ENCODE measurements at regions not wholly inside any gene's neighbourhood (a gene's known extent, or its start where the extent isn't known, plus 50 kb on each side); places are given as distances from the start of the nearest gene placed in this dataset.

DNA sequence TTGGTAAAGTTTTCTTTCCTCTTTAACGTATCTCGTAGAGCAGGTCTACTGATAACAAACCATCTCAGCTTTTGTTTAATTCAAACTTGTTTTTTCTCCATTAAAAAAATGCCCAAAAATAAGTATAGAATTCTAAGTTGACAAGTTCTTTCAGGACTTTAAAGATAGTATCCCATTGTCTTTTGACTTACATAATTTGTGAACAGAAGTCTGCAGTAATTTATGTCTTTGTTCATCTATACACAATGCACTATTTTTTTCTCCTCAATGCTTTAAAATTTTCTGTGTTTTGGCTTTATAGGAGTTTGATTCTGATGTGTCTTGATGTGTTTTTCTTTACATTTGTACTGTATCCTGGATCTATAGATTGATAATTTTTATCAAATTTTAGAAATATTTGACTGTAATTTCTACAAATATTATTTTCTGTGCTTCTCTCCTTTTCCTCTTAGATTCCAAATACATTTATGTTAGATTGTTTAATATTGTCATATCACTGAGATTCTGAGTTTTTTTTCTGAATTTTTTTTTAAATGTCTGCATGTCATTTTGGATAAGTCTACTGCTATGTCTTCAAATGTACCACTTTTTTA lies 143.3 kb downstream of the FTCDNL1 start:
- DNase-seq (ENCODE audit: low read depth in 4 of 6, low spot score in 6 of 6), result no peak
- Histone ChIP-seq H3K4me1 (ENCODE audit: control insufficient read depth, insufficient read depth, low read length) (no peaks in the 10 kb centered on the region), H3K27me3 (ENCODE audit: control insufficient read depth, insufficient read depth, low read length) (no peaks in the 10 kb centered on the region), H3K27ac (ENCODE audit: low read depth, low read length) (no peak overlapping the region), H3K4me3 (ENCODE audit: low read depth, low read length) (no peak overlapping the region), H3K9me3 (ENCODE audit: control insufficient read depth, insufficient read depth, low read length) (no peaks in the 10 kb centered on the region), H3K36me3 (ENCODE audit: control insufficient read depth, insufficient read depth, low read length) (no peaks in the 10 kb centered on the region)
- WGBS (ENCODE audit: insufficient coverage), result no CpG with 5 or more reads among the region's 2 CpGs

DNA sequence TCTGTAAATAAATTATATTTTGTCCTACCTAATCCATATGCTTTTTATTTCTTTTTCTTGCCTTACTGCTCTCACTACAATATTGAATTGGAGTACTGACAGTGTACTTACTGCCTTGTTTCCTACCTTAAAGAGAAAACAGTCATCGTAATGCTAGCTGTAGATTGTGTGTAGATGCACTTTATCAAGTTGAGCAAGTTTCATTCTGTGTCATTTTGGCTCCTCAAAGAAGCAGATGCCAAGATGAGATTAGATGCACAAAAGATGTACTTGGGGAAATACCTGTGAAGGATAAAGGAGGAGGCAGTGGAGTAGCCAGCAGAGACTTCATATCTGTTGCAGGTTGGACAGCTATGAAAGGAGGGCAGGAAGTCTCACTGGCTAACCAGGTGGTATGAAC lies 145.5 kb downstream of the FTCDNL1 start:
- DNase-seq (ENCODE audit: low read depth in 4 of 6, low spot score in 6 of 6), result no peak
- no peaks in the 10 kb centered on the region for H3K9me3 ChIP-seq (ENCODE audit: control insufficient read depth, insufficient read depth, low read length)
- no peaks in the 10 kb centered on the region for H3K36me3 ChIP-seq (ENCODE audit: control insufficient read depth, insufficient read depth, low read length)
- no peak overlapping the region for H3K27ac ChIP-seq (ENCODE audit: low read depth, low read length)
- H3K4me3 ChIP-seq (ENCODE audit: low read depth, low read length), result no peak overlapping the region
- H3K4me1 ChIP-seq (ENCODE audit: control insufficient read depth, insufficient read depth, low read length), result no peaks in the 10 kb centered on the region
- 100% methylated on average over 1 of the region's 1 CpG for WGBS (ENCODE audit: insufficient coverage)
- no peaks in the 10 kb centered on the region for H3K27me3 ChIP-seq (ENCODE audit: control insufficient read depth, insufficient read depth, low read length)

DNA sequence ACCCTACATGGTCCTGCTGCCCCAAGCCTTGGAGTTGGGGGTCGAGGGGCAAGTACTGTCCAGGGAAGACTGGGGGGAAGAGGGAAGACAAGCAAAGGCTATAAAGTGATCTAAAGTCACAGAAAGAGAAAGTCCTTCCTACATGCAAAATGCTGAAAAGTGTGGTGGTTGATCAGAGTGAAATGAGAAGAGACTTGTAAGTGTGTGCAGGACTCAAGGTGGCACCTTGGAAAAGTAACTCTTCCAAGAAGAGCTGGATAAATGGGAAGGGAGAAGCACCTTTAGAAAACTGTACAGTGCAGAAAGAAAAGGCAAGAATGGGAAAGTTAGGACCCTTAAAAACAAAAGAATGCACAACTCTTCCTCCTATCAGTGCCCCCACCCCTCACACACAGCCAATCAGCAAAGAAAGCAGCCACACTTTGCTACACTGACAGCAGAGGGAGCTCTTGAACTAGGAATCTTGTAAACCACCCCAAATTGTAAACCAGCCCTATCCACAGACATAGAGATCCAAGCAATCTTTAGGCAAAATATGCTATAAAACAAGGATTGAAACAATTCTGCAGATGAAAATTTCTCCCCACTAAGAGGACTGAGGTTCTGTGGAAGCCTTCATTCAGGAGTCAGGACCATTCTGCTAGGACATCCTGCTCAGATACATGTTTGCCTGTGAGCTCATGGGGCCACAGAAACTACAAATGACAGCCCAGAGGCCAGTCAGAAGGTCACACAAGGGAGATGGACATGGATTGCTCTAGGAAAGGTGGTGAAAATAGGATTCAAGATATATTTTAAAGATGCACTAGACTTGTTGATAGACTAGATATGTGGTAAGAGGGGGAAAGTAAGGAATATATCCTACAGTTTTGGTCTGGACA lies 146.4 kb downstream of the FTCDNL1 start:
- no peak overlapping the region for H3K27ac ChIP-seq (ENCODE audit: low read depth, low read length)
- peak in 2 of 6 donors; percentile 24 to 51 for DNase-seq (ENCODE audit: low read depth in 4 of 6, low spot score in 6 of 6)
- no peaks in the 10 kb centered on the region for H3K27me3 ChIP-seq (ENCODE audit: control insufficient read depth, insufficient read depth, low read length)
- no peaks in the 10 kb centered on the region for H3K36me3 ChIP-seq (ENCODE audit: control insufficient read depth, insufficient read depth, low read length)
- no peaks in the 10 kb centered on the region for H3K9me3 ChIP-seq (ENCODE audit: control insufficient read depth, insufficient read depth, low read length)
- WGBS (ENCODE audit: insufficient coverage), result no CpG with 5 or more reads among the region's 1 CpG
- no peak overlapping the region for H3K4me3 ChIP-seq (ENCODE audit: low read depth, low read length)
- H3K4me1 ChIP-seq (ENCODE audit: control insufficient read depth, insufficient read depth, low read length), result no peaks in the 10 kb centered on the region

DNA sequence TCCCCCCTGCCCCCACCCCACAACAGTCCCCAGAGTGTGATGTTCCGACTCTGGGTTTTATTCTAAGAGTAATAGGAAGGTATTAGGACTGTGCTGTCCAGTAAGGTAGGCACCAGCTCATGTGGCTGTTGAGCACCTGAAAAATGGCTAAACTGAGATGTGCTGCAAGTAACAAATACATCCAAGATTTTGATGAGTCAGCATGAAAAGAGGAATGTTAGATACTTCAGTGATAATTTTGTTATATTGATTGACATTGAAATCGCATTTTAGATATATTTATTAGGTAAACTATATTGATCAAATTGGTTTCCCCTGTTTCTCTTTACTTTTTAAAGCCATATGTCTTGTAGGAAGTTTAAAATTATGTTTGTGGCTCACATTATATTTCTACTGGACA lies 147.8 kb downstream of the FTCDNL1 start:
- no peaks in the 10 kb centered on the region for H3K4me1 ChIP-seq (ENCODE audit: control insufficient read depth, insufficient read depth, low read length)
- no peak for DNase-seq (ENCODE audit: low read depth in 4 of 6, low spot score in 6 of 6)
- no peaks in the 10 kb centered on the region for H3K9me3 ChIP-seq (ENCODE audit: control insufficient read depth, insufficient read depth, low read length)
- no peaks in the 10 kb centered on the region for H3K36me3 ChIP-seq (ENCODE audit: control insufficient read depth, insufficient read depth, low read length)
- no peak overlapping the region for H3K4me3 ChIP-seq (ENCODE audit: low read depth, low read length)
- H3K27ac ChIP-seq (ENCODE audit: low read depth, low read length), result no peak overlapping the region
- H3K27me3 ChIP-seq (ENCODE audit: control insufficient read depth, insufficient read depth, low read length), result no peaks in the 10 kb centered on the region
- WGBS (ENCODE audit: insufficient coverage), result no CpG with 5 or more reads among the region's 2 CpGs

DNA sequence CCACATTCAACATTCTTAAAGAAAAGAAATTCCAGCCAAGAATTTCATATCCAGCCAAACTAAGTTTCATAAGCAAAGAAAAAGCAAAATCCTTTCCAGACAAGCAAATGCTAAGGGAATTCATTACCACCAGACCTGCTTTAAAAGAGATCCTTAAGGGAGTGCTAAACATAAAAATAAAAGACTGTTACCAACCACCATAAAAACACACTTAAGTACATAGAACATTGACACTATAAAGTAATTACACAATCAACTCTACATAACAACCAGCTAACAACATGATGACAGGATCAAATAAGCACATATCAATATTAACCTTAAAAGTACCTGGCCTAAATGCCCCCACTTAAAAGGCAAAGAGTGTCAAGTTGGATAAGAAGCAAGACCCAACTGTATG lies 153.5 kb downstream of the FTCDNL1 start:
- H3K27ac ChIP-seq (ENCODE audit: low read depth, low read length), result no peak overlapping the region
- H3K9me3 ChIP-seq (ENCODE audit: control insufficient read depth, insufficient read depth, low read length), result no peaks in the 10 kb centered on the region
- H3K4me3 ChIP-seq (ENCODE audit: low read depth, low read length), result no peak overlapping the region

DNA sequence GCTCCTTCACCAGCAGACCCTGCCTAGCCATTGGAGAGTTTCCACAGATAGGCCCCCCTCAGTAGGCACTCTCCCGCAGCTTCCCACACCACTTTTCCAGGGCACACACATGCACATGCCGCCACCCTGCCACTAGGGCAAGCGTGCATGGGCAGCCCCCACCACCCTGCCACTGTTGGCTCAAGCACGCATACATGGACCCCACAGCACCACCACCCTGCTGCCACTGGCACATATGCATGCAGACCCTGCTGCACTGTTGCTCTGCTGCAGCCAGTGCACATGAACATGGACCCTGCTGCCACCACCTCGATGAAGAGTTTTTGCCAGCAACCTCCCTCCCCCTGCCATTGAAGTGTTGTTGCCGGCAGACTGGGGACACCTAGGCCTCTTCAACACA lies 154.9 kb downstream of the FTCDNL1 start:
- 89% methylated on average over 6 of the region's 6 CpGs for WGBS (ENCODE audit: insufficient coverage)
- Histone ChIP-seq H3K4me1 (ENCODE audit: control insufficient read depth, insufficient read depth, low read length) (no peaks in the 10 kb centered on the region), H3K4me3 (ENCODE audit: low read depth, low read length) (no peak overlapping the region), H3K9me3 (ENCODE audit: control insufficient read depth, insufficient read depth, low read length) (no peaks in the 10 kb centered on the region), H3K27me3 (ENCODE audit: control insufficient read depth, insufficient read depth, low read length) (no peaks in the 10 kb centered on the region), H3K36me3 (ENCODE audit: control insufficient read depth, insufficient read depth, low read length) (no peaks in the 10 kb centered on the region), H3K27ac (ENCODE audit: low read depth, low read length) (no peak overlapping the region)
- DNase-seq (ENCODE audit: low read depth in 4 of 6, low spot score in 6 of 6), result no peak

More for the DNA sequence above, 153.5 kb downstream of the FTCDNL1 start:
- DNase-seq (ENCODE audit: low read depth in 4 of 6, low spot score in 6 of 6), result no peak
- Histone ChIP-seq H3K4me1 (ENCODE audit: control insufficient read depth, insufficient read depth, low read length) (no peaks in the 10 kb centered on the region), H3K36me3 (ENCODE audit: control insufficient read depth, insufficient read depth, low read length) (no peaks in the 10 kb centered on the region), H3K27me3 (ENCODE audit: control insufficient read depth, insufficient read depth, low read length) (no peaks in the 10 kb centered on the region)

DNA sequence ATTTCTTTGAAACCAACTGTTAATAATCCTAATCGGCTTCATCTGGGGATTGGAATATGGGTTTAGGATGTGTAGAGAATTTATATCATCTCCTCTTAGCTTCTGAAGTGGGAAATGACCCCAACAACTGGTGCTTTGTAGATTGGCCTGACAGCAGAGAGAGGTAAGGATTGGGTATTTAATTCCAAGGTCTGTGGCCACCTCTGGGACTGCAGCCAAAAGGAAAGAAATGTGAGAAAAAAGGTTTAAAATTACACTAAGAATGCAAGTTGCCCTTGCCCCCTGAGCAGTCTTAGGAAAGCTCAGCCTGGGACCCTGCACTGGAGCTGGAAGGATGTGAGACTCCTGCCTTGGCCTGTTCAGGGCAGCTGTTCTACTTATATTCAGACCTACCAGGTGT lies 157.1 kb downstream of the FTCDNL1 start:
- H3K9me3 ChIP-seq (ENCODE audit: control insufficient read depth, insufficient read depth, low read length), result no peaks in the 10 kb centered on the region
- no peaks in the 10 kb centered on the region for H3K4me1 ChIP-seq (ENCODE audit: control insufficient read depth, insufficient read depth, low read length)
- H3K36me3 ChIP-seq (ENCODE audit: control insufficient read depth, insufficient read depth, low read length), result no peaks in the 10 kb centered on the region
- DNase-seq (ENCODE audit: low read depth in 4 of 6, low spot score in 6 of 6), result no peak
- H3K4me3 ChIP-seq (ENCODE audit: low read depth, low read length), result no peak overlapping the region
- no CpG with 5 or more reads among the region's 1 CpG for WGBS (ENCODE audit: insufficient coverage)
- H3K27ac ChIP-seq (ENCODE audit: low read depth, low read length), result no peak overlapping the region
- H3K27me3 ChIP-seq (ENCODE audit: control insufficient read depth, insufficient read depth, low read length), result no peaks in the 10 kb centered on the region

DNA sequence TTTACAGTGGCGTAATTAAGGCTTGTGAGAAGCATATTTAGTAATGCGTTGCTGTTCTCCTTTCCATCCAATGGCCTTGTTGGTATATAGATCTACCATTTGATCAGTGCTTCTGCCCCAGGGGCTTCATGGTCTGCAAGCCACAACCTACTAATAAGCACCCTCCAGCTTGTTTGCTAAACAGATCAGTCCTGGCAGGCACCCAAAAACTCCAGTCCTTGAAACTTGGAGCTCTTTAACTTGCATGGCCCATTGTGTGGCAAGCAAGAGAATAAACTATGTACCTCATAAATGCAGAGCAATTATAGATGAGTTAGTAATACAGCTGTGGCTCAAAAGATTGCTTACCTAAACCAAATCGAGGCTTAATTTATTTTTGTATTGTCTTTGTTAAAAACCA lies 158.5 kb downstream of the FTCDNL1 start:
- no peak overlapping the region for H3K27ac ChIP-seq (ENCODE audit: low read depth, low read length)
- WGBS (ENCODE audit: insufficient coverage), result 83% methylated on average over 1 of the region's 3 CpGs
- H3K36me3 ChIP-seq (ENCODE audit: control insufficient read depth, insufficient read depth, low read length), result no peaks in the 10 kb centered on the region
- no peak overlapping the region for H3K4me3 ChIP-seq (ENCODE audit: low read depth, low read length)
- no peaks in the 10 kb centered on the region for H3K9me3 ChIP-seq (ENCODE audit: control insufficient read depth, insufficient read depth, low read length)
- no peaks in the 10 kb centered on the region for H3K27me3 ChIP-seq (ENCODE audit: control insufficient read depth, insufficient read depth, low read length)
- DNase-seq (ENCODE audit: low read depth in 4 of 6, low spot score in 6 of 6), result peak in 3 of 6 donors; percentile 23 to 75 (median 65)
- H3K4me1 ChIP-seq (ENCODE audit: control insufficient read depth, insufficient read depth, low read length), result no peaks in the 10 kb centered on the region

DNA sequence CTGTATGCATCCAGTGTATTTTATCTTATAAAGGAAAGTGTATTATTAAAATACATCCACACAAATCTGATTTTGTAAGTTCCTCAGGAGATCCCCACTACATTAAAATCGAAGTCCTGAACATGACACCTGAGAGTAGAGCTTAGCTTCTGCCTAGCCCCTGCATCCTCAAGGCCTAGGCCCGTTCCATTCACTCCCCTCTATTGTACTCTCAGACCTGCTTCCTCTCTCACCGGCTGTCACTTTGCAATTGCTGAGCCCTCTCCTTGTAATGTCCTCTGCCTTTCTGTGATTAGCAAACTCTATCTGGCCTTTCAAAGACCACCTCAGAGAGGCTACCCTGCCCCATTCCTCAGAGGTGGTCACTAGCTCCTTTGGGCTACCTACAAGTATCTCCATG lies 160.8 kb downstream of the FTCDNL1 start:
- no peaks in the 10 kb centered on the region for H3K36me3 ChIP-seq (ENCODE audit: control insufficient read depth, insufficient read depth, low read length)
- 76% methylated on average over 3 of the region's 3 CpGs for WGBS (ENCODE audit: insufficient coverage)
- H3K4me1 ChIP-seq (ENCODE audit: control insufficient read depth, insufficient read depth, low read length), result no peaks in the 10 kb centered on the region
- no peak for DNase-seq (ENCODE audit: low read depth in 4 of 6, low spot score in 6 of 6)
- no peaks in the 10 kb centered on the region for H3K9me3 ChIP-seq (ENCODE audit: control insufficient read depth, insufficient read depth, low read length)
- no peak overlapping the region for H3K4me3 ChIP-seq (ENCODE audit: low read depth, low read length)
- H3K27ac ChIP-seq (ENCODE audit: low read depth, low read length), result no peak overlapping the region
- no peaks in the 10 kb centered on the region for H3K27me3 ChIP-seq (ENCODE audit: control insufficient read depth, insufficient read depth, low read length)

DNA sequence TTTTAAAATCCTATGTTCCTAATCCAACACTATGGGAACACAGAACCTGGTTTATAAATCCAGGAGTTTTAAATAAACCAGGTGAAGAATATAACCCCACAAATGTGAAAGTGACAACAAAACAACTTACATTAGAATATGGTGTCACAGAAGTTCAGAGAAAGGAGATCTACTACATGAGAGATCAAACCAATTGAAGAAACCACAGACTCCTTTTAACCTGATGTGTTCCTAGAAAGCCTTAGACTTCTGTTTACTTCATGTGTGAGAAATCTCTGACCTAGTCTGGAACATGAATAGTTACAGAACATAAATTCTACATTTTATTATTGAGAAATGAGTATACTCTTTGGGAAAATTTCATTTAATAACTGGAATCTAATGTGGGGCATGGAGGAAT lies 165.3 kb downstream of the FTCDNL1 start:
- no peak overlapping the region for H3K27ac ChIP-seq (ENCODE audit: low read depth, low read length)
- no peaks in the 10 kb centered on the region for H3K4me1 ChIP-seq (ENCODE audit: control insufficient read depth, insufficient read depth, low read length)
- no peak overlapping the region for H3K4me3 ChIP-seq (ENCODE audit: low read depth, low read length)
- no peaks in the 10 kb centered on the region for H3K36me3 ChIP-seq (ENCODE audit: control insufficient read depth, insufficient read depth, low read length)
- no peaks in the 10 kb centered on the region for H3K9me3 ChIP-seq (ENCODE audit: control insufficient read depth, insufficient read depth, low read length)
- no peak for DNase-seq (ENCODE audit: low read depth in 4 of 6, low spot score in 6 of 6)
- no peaks in the 10 kb centered on the region for H3K27me3 ChIP-seq (ENCODE audit: control insufficient read depth, insufficient read depth, low read length)

Data from spinal cord (tissue), 9 donors.